Keratinocyte (primary cell): ENCODE measurements at regions not wholly inside any gene's neighbourhood (a gene's known extent, or its start where the extent isn't known, plus 50 kb on each side); places are given as distances from the start of the nearest gene placed in this dataset.
"Not testable (repeated sequence)": the region's sequence is repeated elsewhere in the genome, so short reads cannot be mapped to it uniquely, and the experiment has no call there.

Source experiments
- DNase-seq: peaks from one replicate; pipeline ENCODE4 v3.0.0-alpha.2; 2011; ENCODE audit warnings: low read depth, missing footprints, low spot score
- FAIRE-seq: peaks from 2 replicates; lab custom pipeline; 2011; peaks lifted over from hg19 to GRCh38; lab: Jason Lieb, UNC
- H2AFZ ChIP-seq: 2 replicates; pipeline ENCODE4 v1.6.0; 2012; ENCODE audit warnings: low read length, control low read depth, inconsistent platforms; ENCODE audit not compliant: control insufficient read depth
- H3K27ac ChIP-seq: 2 replicates; pipeline ENCODE4 v1.5.1; 2011; ENCODE audit warnings: low read length; ENCODE audit not compliant: control insufficient read depth, insufficient read depth
- H3K27me3 ChIP-seq: 3 replicates; pipeline ENCODE4 v1.6.0; 2011; ENCODE audit warnings: low read length; ENCODE audit not compliant: control insufficient read depth, insufficient read depth; ENCODE audit errors: extremely low read depth
- H3K36me3 ChIP-seq, 2 experiments: 2 replicates in 1 of 2; 3 replicates in 1 of 2; pipeline ENCODE4 v1.5.1; 2011; ENCODE audit warnings: low read length in 2 of 2, mild to moderate bottlenecking in 1 of 2; ENCODE audit not compliant: control insufficient read depth in 2 of 2, insufficient read depth in 2 of 2; ENCODE audit errors: extremely low read depth in 1 of 2
- H3K4me1 ChIP-seq: 3 replicates; pipeline ENCODE4 v1.5.1; 2011; ENCODE audit warnings: low read length; ENCODE audit not compliant: control insufficient read depth, insufficient read depth; ENCODE audit errors: extremely low read depth
- H3K4me2 ChIP-seq: 3 replicates; pipeline ENCODE4 v1.6.0; 2011; ENCODE audit warnings: low read depth, low read length; ENCODE audit not compliant: control insufficient read depth, insufficient read depth; ENCODE audit errors: extremely low read depth
- H3K4me3 ChIP-seq, 3 experiments: fragments of 200-600 bp in 1 of 3; sonication (generic) in 1 of 3; 2 replicates in 2 of 3; 3 replicates in 1 of 3; pipeline ENCODE4 v1.5.1; 2011 to 2016; ENCODE audit warnings: low read length in 3 of 3, mild to moderate bottlenecking in 3 of 3, control low read depth in 2 of 3, inconsistent platforms in 1 of 3, low read depth in 1 of 3, mixed read lengths in 1 of 3, mixed run types in 1 of 3, moderate library complexity in 1 of 3; ENCODE audit not compliant: control insufficient read depth in 2 of 3, insufficient read depth in 2 of 3; ENCODE audit errors: extremely low read depth in 1 of 3
- H3K79me2 ChIP-seq: 2 replicates; pipeline ENCODE4 v1.6.0; 2012; ENCODE audit warnings: low read length; ENCODE audit not compliant: control insufficient read depth, insufficient read depth
- H3K9ac ChIP-seq: 3 replicates; pipeline ENCODE4 v1.6.0; 2011; ENCODE audit warnings: low read length; ENCODE audit not compliant: control insufficient read depth, insufficient read depth; ENCODE audit errors: extremely low read depth
- H3K9me1 ChIP-seq: 3 replicates; pipeline ENCODE4 v1.6.0; 2011; ENCODE audit warnings: low read length; ENCODE audit not compliant: control insufficient read depth, insufficient read depth; ENCODE audit errors: extremely low read depth
- H3K9me3 ChIP-seq: 2 replicates; pipeline ENCODE4 v1.5.1; 2012; ENCODE audit warnings: low read depth, low read length; ENCODE audit not compliant: control insufficient read depth
- H4K20me1 ChIP-seq: 3 replicates; pipeline ENCODE4 v1.6.0; 2011; ENCODE audit warnings: low read length; ENCODE audit not compliant: control insufficient read depth, insufficient read depth; ENCODE audit errors: extremely low read depth
- CTCF ChIP-seq, 3 experiments: IDR thresholded peaks in 1 of 3; conservative IDR thresholded peaks in 1 of 3; optimal IDR thresholded peaks in 1 of 3; 2 replicates in 2 of 3; 3 replicates in 1 of 3; pipeline versions ENCODE3 to v1.5.1; 2011; ENCODE audit warnings: low read length in 3 of 3, mild to moderate bottlenecking in 3 of 3, moderate library complexity in 2 of 3, control low read depth in 1 of 3, inconsistent platforms in 1 of 3; ENCODE audit not compliant: insufficient read depth in 2 of 3; ENCODE audit errors: extremely low read depth in 1 of 3
- EZH2 ChIP-seq: IDR thresholded peaks from one replicate; pipeline ENCODE4 v1.6.1; 2012; ENCODE audit warnings: inconsistent platforms, mild to moderate bottlenecking, low read length, moderate library complexity
- dilution Hi-C: fragments of 300-500 bp; cut with MboI; formaldehyde crosslinking; loops from one replicate; pipeline ENCODE4 v1.7.0; 2020; ENCODE audit warnings: low sequenced_read_pairs; ENCODE audit not compliant: extremely low pct_ligation_motif_present

GRCh38 chr12:25357595-25357994, 106.9 kb upstream of the KRAS start:
- FAIRE-seq: no peak
- no peak for TF ChIP-seq CTCF (optimal IDR thresholded peaks at IDR 0.05 in 1 of 3, IDR thresholded peaks at IDR 0.05 in 1 of 3, conservative IDR thresholded peaks at IDR 0.05 in 1 of 3; ENCODE audit: extremely low read depth in 1 of 3, insufficient read depth in 2 of 3, low read length in 3 of 3)

GRCh38 chr12:25352942-25353341, 102.2 kb upstream of the KRAS start:
- H3K4me3 ChIP-seq, H3K36me3 ChIP-seq, DNase-seq, H3K27ac ChIP-seq, H3K9me3 ChIP-seq, H4K20me1 ChIP-seq, H3K9ac ChIP-seq, FAIRE-seq, H3K9me1 ChIP-seq, H3K4me1 ChIP-seq, H3K27me3 ChIP-seq, dilution Hi-C loops, H3K79me2 ChIP-seq, H3K4me2 ChIP-seq, H2AFZ ChIP-seq: not testable (repeated sequence)

More at GRCh38 chr12:25357595-25357994, 106.9 kb upstream of the KRAS start:
- H3K27me3 ChIP-seq: no peaks in the 10 kb centered on the region
- H3K27ac ChIP-seq: no peak overlapping the region
- H3K9me1 ChIP-seq: no peaks in the 10 kb centered on the region
- H3K4me2 ChIP-seq: no peak overlapping the region
- H3K79me2 ChIP-seq: no peaks in the 10 kb centered on the region
- dilution Hi-C loops: no loop called here
- no peak overlapping the region for H3K9ac ChIP-seq
- H2AFZ ChIP-seq: no peak overlapping the region
- H3K36me3 ChIP-seq: no peaks in the 10 kb centered on the region
- no peak overlapping the region for H3K4me3 ChIP-seq
- no peak for DNase-seq
- H4K20me1 ChIP-seq: no peaks in the 10 kb centered on the region
- H3K9me3 ChIP-seq: no peaks in the 10 kb centered on the region
- peaks cover 4% of the 10 kb centered on the region for H3K4me1 ChIP-seq

GRCh38 chr12:25352083-25352918, 101.6 kb upstream of the KRAS start:
- DNase-seq (no peak), FAIRE-seq (peak; percentile 34)
- H3K4me3 ChIP-seq: no peak overlapping the region
- peaks cover 2% of the 10 kb centered on the region for H3K4me1 ChIP-seq
- no peaks in the 10 kb centered on the region for H3K36me3 ChIP-seq
- H3K27ac ChIP-seq: no peak overlapping the region
- H2AFZ ChIP-seq: no peak overlapping the region
- H3K4me2 ChIP-seq: no peak overlapping the region
- no peaks in the 10 kb centered on the region for H4K20me1 ChIP-seq
- H3K9ac ChIP-seq: no peak overlapping the region
- H3K27me3 ChIP-seq: no peaks in the 10 kb centered on the region
- no peak for TF ChIP-seq CTCF (optimal IDR thresholded peaks at IDR 0.05 in 1 of 3, IDR thresholded peaks at IDR 0.05 in 1 of 3, conservative IDR thresholded peaks at IDR 0.05 in 1 of 3; ENCODE audit: extremely low read depth in 1 of 3, insufficient read depth in 2 of 3, low read length in 3 of 3)
- TF ChIP-seq EZH2: no peak
- H3K9me3 ChIP-seq: no peaks in the 10 kb centered on the region
- no peaks in the 10 kb centered on the region for H3K79me2 ChIP-seq
- no peaks in the 10 kb centered on the region for H3K9me1 ChIP-seq
- dilution Hi-C loops: no loop called here
